Transverse colon (tissue), 4 donors: ENCODE measurements at regions not wholly inside any gene's neighbourhood (a gene's known extent, or its start where the extent isn't known, plus 50 kb on each side); places are given as distances from the start of the nearest gene placed in this dataset.

ENCODE experiments used
- DNase-seq: peaks from one replicate; pipeline ENCODE4 v3.0.0-alpha.2; 2019
- H3K27ac ChIP-seq, 4 donors: fragments of 200-600 bp; sonication (generic); 2 replicates each; pipeline ENCODE4 v1.5.1; 2016 to 2018; ENCODE audit warnings: inconsistent platforms in 4 of 4
- H3K27me3 ChIP-seq: fragments of 200-600 bp; sonication (generic); 2 replicates; pipeline ENCODE4 v1.5.1; 2017; ENCODE audit warnings: inconsistent platforms
- H3K36me3 ChIP-seq, 4 donors: fragments of 200-600 bp; sonication (generic); 2 replicates each; pipeline ENCODE4 v1.5.1; 2017 to 2019; ENCODE audit warnings: inconsistent platforms in 4 of 4
- H3K4me1 ChIP-seq, 4 donors: fragments of 200-600 bp; sonication (generic); 2 replicates each; pipeline ENCODE4 v1.5.1; 2017 to 2020; ENCODE audit warnings: inconsistent platforms in 4 of 4
- H3K4me3 ChIP-seq, 4 donors: fragments of 200-600 bp; sonication (generic); 1 replicate in 1 of 4; 2 replicates in 3 of 4; pipeline versions ENCODE4 v1.5.1 to v1.6.1; 2017 to 2019; ENCODE audit warnings: inconsistent platforms in 4 of 4
- H3K9me3 ChIP-seq, 2 donors: fragments of 200-600 bp; sonication (generic); 2 replicates each; pipeline ENCODE4 v1.5.1; 2017 to 2019; ENCODE audit warnings: inconsistent platforms in 2 of 2
- EP300 ChIP-seq: sonication (generic); formaldehyde crosslinking; IDR thresholded peaks from one replicate; pipeline ENCODE4 v1.6.1; 2017; ENCODE audit warnings: antibody characterized with exemption, low read depth
- POLR2A ChIP-seq: fragments of 450-650 bp; IDR thresholded peaks from one replicate; pipeline ENCODE4 v1.6.1; 2016; ENCODE audit warnings: antibody characterized with exemption, mild to moderate bottlenecking, moderate library complexity
- POLR2AphosphoS5 ChIP-seq, 3 donors: sonication (generic); formaldehyde crosslinking; IDR thresholded peaks; one replicate each; pipeline ENCODE4 v1.6.1; 2016; ENCODE audit warnings: antibody characterized with exemption in 3 of 3
- WGBS, 2 donors: methylation state at CpG; one replicate each; pipeline ENCODE4 v1.1.5; 2018; ENCODE audit warnings: low coverage in 1 of 2; 5-methylcytosine and 5-hydroxymethylcytosine counted together
- in situ Hi-C, 4 donors: fragments of 200-750 bp; cut with MboI; loops; one replicate each; pipeline versions ENCODE4 v1.15.0 to v1.15.1; 2017; ENCODE audit warnings: low sequenced_read_pairs in 3 of 4, low pct_ligation_motif_present in 1 of 4, low pct_unique_long_range_greater_than_20kb in 1 of 4
- intact Hi-C: fragments of 100-400 bp; cut with DNase I; formaldehyde crosslinking; loops from one replicate; pipeline ENCODE4 v1.15.1; 2023; ENCODE audit warnings: low total_unique reads
- TF ChIP-seq, protein P1 (sequence below), 5 experiments: fragments of 200-600 bp in 3 of 5; fragments of 450-650 bp in 2 of 5; sonication (generic) in 3 of 5; IDR thresholded peaks; 1 replicate in 2 of 5; 2 replicates in 3 of 5; pipeline ENCODE4 v1.5.1; 2016 to 2017; ENCODE audit warnings: antibody characterized with exemption in 5 of 5, inconsistent platforms in 3 of 5, mild to moderate bottlenecking in 2 of 5, moderate library complexity in 1 of 5

DNA sequence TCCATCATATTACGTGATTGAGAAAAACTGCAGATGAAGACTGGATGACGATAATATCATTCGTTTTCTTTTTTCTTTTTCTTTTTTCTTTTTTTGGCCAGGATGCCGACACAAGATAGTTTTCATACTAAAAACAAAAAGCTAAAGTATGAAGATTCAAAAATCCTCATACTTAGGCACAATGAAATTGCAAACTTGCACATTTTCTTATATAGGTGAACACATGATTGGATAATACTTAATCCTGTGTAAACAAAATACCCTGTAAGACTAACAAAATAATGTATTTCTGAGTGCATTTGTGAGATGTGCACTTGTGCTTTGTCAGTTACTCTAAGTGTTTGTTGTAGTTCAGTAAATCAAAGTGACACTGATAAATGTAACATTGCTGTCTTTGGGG lies 568.9 kb downstream of the ANKRD50 start:
- H3K4me3 ChIP-seq: no peak overlapping the region
- no peak overlapping the region for H3K27ac ChIP-seq
- H3K27me3 ChIP-seq: no peaks in the 10 kb centered on the region
- TF ChIP-seq POLR2AphosphoS5 (IDR thresholded peaks at IDR 0.05) (no peak), EP300 (no peak), POLR2A (no peak)
- TF ChIP-seq, protein P1, sequence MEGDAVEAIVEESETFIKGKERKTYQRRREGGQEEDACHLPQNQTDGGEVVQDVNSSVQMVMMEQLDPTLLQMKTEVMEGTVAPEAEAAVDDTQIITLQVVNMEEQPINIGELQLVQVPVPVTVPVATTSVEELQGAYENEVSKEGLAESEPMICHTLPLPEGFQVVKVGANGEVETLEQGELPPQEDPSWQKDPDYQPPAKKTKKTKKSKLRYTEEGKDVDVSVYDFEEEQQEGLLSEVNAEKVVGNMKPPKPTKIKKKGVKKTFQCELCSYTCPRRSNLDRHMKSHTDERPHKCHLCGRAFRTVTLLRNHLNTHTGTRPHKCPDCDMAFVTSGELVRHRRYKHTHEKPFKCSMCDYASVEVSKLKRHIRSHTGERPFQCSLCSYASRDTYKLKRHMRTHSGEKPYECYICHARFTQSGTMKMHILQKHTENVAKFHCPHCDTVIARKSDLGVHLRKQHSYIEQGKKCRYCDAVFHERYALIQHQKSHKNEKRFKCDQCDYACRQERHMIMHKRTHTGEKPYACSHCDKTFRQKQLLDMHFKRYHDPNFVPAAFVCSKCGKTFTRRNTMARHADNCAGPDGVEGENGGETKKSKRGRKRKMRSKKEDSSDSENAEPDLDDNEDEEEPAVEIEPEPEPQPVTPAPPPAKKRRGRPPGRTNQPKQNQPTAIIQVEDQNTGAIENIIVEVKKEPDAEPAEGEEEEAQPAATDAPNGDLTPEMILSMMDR (IDR thresholded peaks at IDR 0.05): no peak
- H3K9me3 ChIP-seq: no peaks in the 10 kb centered on the region
- DNase-seq: no peak
- 90 to 94% methylated on average over 4 of the region's 4 CpGs for whole genome bisulfite sequencing, 2 donors
- no peaks in the 10 kb centered on the region for H3K4me1 ChIP-seq
- in situ Hi-C loops (no loop called here), intact Hi-C loops (no loop called here)
- H3K36me3 ChIP-seq: no peaks in the 10 kb centered on the region

DNA sequence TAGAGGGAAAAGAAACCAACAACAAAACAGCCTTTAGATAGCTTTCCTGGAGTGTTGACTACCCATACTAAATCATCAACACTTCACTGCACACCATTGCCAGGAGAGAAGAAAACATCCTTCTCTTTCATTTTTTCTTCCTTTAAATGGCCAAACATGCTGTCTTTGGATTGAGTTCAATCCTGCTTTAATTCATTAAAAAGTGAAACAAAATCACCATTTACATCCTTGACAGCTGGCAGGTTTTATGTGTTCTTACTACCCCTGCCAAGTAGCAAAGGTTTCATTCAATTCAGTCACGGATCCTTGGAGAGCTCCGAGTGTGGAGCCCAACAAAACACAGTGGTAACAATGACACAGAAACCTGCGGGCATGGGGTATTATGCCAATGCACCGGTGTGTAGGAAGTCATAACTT lies 568.3 kb downstream of the ANKRD50 start:
- in situ Hi-C loops (no loop called here), intact Hi-C loops (no loop called here)
- no peak for TF ChIP-seq POLR2AphosphoS5 (IDR thresholded peaks at IDR 0.05)
- TF ChIP-seq EP300: no peak
- TF ChIP-seq POLR2A: no peak
- TF ChIP-seq, protein P1 (IDR thresholded peaks at IDR 0.05): no peak
- H3K4me1 ChIP-seq: no peaks in the 10 kb centered on the region
- no peaks in the 10 kb centered on the region for H3K36me3 ChIP-seq
- no peaks in the 10 kb centered on the region for H3K27me3 ChIP-seq
- no peak for DNase-seq
- H3K9me3 ChIP-seq: no peaks in the 10 kb centered on the region
- H3K27ac ChIP-seq: no peak overlapping the region
- WGBS, 2 donors: 46% methylated on average over 4 of the region's 4 CpGs
- H3K4me3 ChIP-seq: no peak overlapping the region

DNA sequence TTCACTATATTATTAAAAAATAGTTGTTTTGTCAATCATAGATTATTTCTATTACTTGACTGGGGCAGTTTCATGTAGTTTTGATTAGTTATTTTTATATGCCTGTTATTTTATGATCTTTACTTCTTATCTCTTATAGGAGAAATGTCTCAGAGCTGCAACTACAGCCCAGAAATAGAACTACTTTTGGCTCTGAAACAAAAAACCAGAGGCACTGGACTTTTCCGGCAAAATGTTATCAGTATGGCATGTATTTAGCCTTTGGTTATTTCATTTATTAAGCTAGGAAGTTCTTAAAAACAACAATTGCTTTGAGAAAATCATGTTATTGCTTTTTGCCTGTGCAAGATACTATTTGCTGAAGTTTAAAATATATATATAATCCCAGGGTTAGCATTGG lies 566.5 kb downstream of the ANKRD50 start:
- Histone ChIP-seq H3K27ac (no peak overlapping the region), H3K27me3 (no peaks in the 10 kb centered on the region), H3K4me1 (no peaks in the 10 kb centered on the region), H3K4me3 (no peak overlapping the region), H3K36me3 (no peaks in the 10 kb centered on the region), H3K9me3 (no peaks in the 10 kb centered on the region)
- TF ChIP-seq POLR2AphosphoS5 (IDR thresholded peaks at IDR 0.05): no peak
- TF ChIP-seq, protein P1 (IDR thresholded peaks at IDR 0.05): no peak
- no peak for TF ChIP-seq EP300
- TF ChIP-seq POLR2A: no peak
- 77 to 93% methylated on average over 1 of the region's 1 CpG for WGBS, 2 donors
- intact Hi-C loops: no loop called here
- in situ Hi-C loops: no loop called here
- DNase-seq: no peak

DNA sequence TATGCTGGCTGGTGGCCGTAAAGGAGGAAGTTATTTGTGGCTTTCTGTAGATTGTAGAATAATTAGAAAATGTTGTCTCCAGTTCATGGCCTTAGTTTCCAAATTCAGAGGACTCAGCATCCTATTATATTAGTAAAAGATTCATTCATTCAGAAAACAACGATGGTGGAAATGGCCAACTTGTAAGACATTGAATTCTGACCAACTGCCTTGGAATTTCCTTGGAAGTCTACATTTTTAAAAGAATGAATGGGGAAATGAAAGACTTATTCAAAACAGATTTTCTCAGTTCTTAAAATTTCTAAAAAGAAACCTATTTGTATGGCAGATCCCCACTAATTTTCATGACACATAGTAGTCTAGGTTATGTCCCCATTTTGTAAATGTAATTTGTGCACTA lies 561.5 kb downstream of the ANKRD50 start:
- no peak for TF ChIP-seq POLR2AphosphoS5 (IDR thresholded peaks at IDR 0.05)
- no peak for TF ChIP-seq EP300
- TF ChIP-seq, protein P1 (IDR thresholded peaks at IDR 0.05): no peak
- no peak for TF ChIP-seq POLR2A
- in situ Hi-C loops (no loop called here), intact Hi-C loops (no loop called here)
- Histone ChIP-seq H3K4me3 (no peak overlapping the region), H3K9me3 (no peaks in the 10 kb centered on the region), H3K27ac (no peak overlapping the region), H3K36me3 (no peaks in the 10 kb centered on the region), H3K27me3 (no peaks in the 10 kb centered on the region), H3K4me1 (no peaks in the 10 kb centered on the region)
- WGBS, 2 donors: 68 to 90% methylated on average over 2 of the region's 2 CpGs
- DNase-seq: no peak
